COLO668 (cell line): ENCODE measurements at regions not wholly inside any gene's neighbourhood (a gene's known extent, or its start where the extent isn't known, plus 50 kb on each side); places are given as distances from the start of the nearest gene placed in this dataset.

ENCODE experiments used
- DNase-seq: peaks from one replicate; lab custom pipeline; 2025; ENCODE audit not compliant: unreplicated experiment; lab: John Stamatoyannopoulos, UW

DNA sequence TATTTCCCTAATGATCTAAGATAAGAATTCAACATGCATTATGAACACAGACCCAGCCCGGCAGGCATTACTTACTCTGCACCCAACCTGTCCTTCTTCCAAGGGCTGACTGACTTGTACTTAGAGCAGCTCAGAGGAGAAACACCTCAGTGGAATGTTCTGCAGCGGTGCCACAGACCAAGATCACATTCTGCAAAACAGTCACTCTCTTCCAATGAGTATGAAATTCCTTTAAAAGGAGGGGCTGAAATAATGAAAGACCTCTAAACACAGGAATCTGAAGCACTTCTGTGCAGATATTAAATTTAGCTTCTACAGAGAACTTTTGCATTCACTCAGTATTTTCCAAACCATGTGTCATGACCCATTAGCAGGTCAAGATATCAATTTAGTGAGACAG lies 172.9 kb downstream of the ZDHHC21 start:
- DNase-seq: no peak

GRCh38 chr9:14517154-14517906 lies 175.9 kb downstream of the ZDHHC21 start:
- no peak for DNase-seq

GRCh38 chr9:14516656-14517055 lies 176.6 kb downstream of the ZDHHC21 start:
- DNase-seq: no peak

GRCh38 chr9:14515571-14516198 lies 177.5 kb downstream of the ZDHHC21 start:
- DNase-seq: no peak

GRCh38 chr9:14515049-14515448 lies 178.2 kb downstream of the ZDHHC21 start:
- no peak for DNase-seq

DNA sequence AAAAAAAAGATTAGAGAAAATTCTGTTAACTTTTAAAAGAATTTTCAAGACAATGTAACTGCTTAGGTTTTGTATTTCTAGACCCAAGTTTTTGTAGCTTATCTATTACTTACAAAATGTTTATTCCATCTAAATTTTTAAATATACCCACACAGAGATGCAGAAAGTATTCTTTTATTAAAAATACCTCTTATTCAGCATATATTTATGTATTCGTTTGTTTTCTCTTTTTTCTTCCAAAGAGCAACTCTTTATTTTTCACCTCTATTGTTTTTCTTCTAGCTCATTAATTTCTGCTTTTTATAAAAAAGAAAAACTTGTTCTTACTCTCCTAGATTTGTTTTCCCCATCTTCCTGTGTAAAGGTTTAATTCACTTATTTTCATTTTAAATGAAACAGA lies 180.3 kb downstream of the ZDHHC21 start:
- DNase-seq: no peak

DNA sequence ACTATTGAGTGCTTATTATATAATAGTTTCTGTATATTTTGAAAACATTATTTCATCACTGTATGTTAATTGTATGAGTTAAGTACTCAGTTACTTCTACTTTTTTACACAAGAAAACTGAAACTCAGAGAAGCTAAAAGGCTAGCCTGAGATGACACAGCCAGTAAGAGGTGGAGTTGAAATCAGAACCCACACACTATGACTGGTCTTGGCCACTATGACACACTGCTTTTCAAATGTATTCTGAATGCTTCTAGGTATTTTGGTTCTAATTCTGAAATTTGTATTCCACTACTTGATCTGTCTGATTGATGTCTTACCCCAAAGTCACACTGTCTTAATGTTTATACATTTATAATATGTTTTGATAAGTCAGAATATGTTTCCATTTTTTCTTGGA lies 181.8 kb downstream of the ZDHHC21 start:
- DNase-seq: no peak

GRCh38 chr9:14508884-14509283 lies 184.3 kb downstream of the ZDHHC21 start:
- DNase-seq: no peak

GRCh38 chr9:14501366-14501765 lies 187.4 kb upstream of the NFIB start:
- no peak for DNase-seq

DNA sequence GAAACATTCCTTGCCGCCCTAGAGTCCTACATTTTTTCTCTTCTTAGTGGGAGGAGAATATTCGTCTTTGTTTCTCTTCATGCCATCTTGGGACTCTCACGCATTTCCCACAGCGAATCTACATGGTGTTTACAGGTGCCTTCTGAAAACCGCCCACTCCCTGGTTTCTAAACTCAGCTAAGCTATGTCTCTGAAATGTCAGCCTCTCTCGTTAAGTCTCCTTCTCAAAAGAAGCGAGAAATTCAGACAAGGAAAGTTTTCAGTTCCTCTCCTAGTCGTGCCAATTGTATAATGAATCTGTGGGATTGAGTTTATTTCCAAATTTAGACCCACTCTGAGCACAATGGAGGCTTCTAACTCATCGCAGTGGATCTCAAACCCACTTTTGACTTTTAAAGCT lies 186.8 kb upstream of the NFIB start:
- no peak for DNase-seq

DNA sequence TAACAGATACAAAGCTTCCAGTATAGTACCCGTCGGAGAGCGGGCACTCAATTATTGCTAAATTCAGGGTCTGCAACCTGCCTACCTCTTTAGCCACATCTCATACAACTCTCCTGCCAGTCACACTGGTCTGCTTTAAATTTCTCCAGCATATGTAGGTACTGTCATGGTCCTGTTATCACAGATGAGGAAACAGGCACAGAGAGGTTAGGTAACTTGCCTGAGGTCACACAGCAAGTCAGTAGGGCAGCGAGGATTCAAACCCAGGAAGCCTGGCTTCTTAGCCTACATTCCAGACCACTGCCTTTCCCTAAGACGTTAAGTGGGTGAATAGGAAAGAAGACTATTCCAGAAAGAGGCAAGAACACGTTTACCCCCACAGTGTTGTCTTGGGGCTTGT lies 186.0 kb upstream of the NFIB start:
- no peak for DNase-seq

GRCh38 chr9:14498824-14499223 lies 184.9 kb upstream of the NFIB start:
- DNase-seq: no peak

- no peak for DNase-seq
These were observed 183.5 kb upstream of the NFIB start for GRCh38 chr9:14497476-14497875.

DNA sequence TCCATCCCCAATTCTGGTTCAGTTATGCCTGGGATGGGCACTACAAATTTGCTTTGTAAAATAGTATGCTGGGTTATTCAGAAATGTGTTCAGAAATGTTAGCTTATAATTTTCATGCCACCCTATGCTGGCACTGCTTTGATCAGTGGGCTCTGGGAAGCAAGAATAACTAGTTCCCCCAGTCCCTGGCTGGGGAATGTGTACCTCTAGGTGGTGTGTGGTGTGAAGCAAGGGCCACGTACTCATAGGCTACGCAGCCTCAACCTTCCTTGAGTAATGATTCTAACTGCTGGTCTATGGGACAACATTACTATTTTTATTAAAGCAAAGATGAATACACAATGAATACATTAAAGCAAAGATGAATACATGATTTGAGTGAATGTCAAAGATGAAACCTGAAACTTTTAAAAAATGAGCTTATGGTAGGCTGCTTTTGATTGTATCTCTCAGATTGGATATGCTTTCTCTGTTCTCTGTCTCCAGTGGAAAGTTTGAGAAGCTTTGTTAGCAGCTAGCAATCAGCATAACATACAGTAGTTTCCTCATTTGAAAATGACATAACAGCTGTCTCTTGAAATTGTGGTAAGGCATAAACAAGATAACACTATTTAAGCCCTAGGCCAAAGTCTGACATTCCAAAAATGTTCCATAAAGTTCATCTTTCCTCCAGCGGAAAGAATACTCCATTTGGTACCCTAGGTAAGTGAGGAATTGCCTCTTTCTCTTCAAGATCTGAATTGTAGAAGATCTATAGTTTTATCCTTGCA lies 174.7 kb upstream of the NFIB start:
- DNase-seq: no peak

GRCh38 chr9:14487547-14488185 lies 173.7 kb upstream of the NFIB start:
- DNase-seq: no peak

GRCh38 chr9:14485366-14485765 lies 171.4 kb upstream of the NFIB start:
- no peak for DNase-seq

DNA sequence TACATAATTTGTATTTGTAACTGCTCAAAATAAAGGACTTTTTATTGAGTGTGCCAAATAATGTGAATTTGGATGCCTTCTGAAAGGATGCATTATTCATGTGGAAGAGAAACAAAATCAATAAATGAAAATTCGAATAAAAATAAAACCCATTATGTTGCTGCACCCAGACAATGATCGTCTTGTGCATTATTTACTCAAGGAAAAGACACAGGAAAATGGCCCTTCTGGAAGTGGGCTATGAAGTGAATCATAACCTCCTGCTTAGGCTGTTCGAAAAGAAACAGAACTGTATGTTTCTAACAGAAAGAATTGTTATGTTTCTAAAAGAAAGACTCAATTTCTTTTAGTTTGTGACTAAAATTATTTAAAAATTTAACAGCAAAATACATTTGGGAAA lies 168.9 kb upstream of the NFIB start:
- DNase-seq: no peak

DNA sequence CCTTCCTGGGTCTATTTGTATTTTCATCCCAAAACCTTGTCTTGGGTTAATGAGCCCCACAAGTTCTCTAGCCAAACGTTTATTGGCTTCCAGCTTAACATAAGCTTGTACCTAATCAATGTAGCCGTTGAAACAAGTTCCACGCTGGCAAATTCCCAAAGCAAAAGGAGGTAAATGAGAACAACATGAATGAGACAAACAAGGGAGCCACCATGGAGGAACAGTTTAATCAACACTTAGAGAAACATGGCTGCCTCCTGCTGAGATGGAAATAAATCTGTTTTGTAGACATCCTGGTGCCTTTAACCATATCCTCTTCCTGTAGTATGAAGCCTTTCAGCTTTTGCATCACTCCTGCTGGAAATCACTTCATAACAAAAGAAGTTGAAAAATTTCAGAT lies 166.6 kb upstream of the NFIB start:
- no peak for DNase-seq

- DNase-seq: no peak
These were observed 165.2 kb upstream of the NFIB start for GRCh38 chr9:14479163-14479560.

DNA sequence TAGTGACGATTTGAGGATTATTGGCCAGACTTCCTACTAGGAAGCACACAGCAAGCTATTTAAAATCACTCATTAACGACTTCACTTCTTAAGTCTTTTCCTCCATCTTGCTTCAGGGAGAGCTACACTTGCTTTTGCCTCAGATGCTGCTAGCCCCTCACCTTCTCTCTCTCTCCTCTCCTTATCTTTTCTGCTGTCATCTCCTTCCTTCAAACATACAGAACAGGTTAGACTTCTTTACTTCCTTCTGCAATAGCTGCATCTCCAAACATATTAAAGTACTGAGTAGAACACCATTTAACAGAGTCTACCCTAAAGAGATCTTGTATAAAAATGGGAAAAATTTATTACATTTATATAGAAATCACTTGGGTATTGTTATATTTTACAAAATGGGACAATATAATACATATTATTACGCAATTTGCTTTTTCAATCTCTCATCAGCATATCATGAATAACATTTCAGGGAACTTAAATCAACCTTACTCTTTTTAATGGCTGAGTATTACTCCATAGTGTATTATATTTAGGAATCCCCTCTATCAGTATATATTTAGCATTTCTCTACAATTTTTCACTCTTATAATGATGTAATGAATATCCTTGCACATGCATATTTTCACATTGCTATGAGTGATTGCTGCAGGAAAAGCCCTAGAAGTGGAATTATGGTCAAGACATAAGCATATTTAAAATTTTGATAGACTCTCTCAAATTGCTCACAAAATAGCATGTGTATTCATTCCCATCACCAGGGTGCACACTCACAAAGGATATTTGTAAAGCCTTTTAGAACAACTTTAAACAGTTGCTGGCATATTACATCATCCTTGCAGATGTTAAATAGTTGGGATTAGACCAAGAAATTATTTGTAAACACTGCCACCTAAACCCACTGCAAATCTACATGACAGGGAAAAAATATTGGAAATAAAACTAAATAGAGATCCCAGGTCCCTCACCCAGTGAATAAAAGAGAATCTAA lies 164.5 kb upstream of the NFIB start:
- DNase-seq: no peak
